ENCODE measurements at regions not wholly inside any gene's neighbourhood (a gene's known extent, or its start where the extent isn't known, plus 50 kb on each side); places are given as distances from the start of the nearest gene placed in this dataset.

- DNase-seq (no peak), ATAC-seq (ENCODE audit: insufficient read depth, low FRiP score) (no peak)
- 100% methylated on average over 1 of the region's 1 CpG for WGBS, 2 donors
- H3K4me1 ChIP-seq (ENCODE audit: control insufficient read depth in 5 of 5, insufficient read depth in 5 of 5, low read length in 5 of 5): no peaks in the 10 kb centered on the region
- no peaks in the 10 kb centered on the region for H3K27me3 ChIP-seq (ENCODE audit: control insufficient read depth in 3 of 3, insufficient read depth in 3 of 3, low read length in 2 of 3)
- H3K9me3 ChIP-seq (ENCODE audit: control insufficient read depth in 4 of 4, insufficient read depth in 3 of 4, low read length in 3 of 4): peaks cover 0 to 7% (median 5%) of the 10 kb centered on the region in 4 donors
- no peaks in the 10 kb centered on the region for H3K36me3 ChIP-seq (ENCODE audit: control insufficient read depth in 4 of 4, insufficient read depth in 4 of 4, low read length in 4 of 4)
- TF ChIP-seq CTCF (IDR thresholded peaks at IDR 0.05; ENCODE audit: control extremely low read depth, extremely low read depth): no peak
- H3K4me3 ChIP-seq: no peak overlapping the region
- no peak overlapping the region for H3K27ac ChIP-seq (ENCODE audit: low read depth in 1 of 2, low read length in 1 of 2)
- H3K9ac ChIP-seq (ENCODE audit: insufficient read depth in 1 of 2, low read length in 2 of 2): no peak overlapping the region
These were observed 87.9 kb downstream of the ATP23 start for GRCh38 chr12:58029260-58029659.

- Histone ChIP-seq H3K9me3 (ENCODE audit: control insufficient read depth in 4 of 4, insufficient read depth in 3 of 4, low read length in 3 of 4) (peaks cover 0 to 13% (median 7%) of the 10 kb centered on the region in 4 donors), H3K9ac (ENCODE audit: insufficient read depth in 1 of 2, low read length in 2 of 2) (no peak overlapping the region), H3K4me1 (ENCODE audit: control insufficient read depth in 5 of 5, insufficient read depth in 5 of 5, low read length in 5 of 5) (no peaks in the 10 kb centered on the region), H3K4me3 (no peak overlapping the region), H3K27me3 (ENCODE audit: control insufficient read depth in 3 of 3, insufficient read depth in 3 of 3, low read length in 2 of 3) (no peaks in the 10 kb centered on the region), H3K36me3 (ENCODE audit: control insufficient read depth in 4 of 4, insufficient read depth in 4 of 4, low read length in 4 of 4) (no peaks in the 10 kb centered on the region), H3K27ac (ENCODE audit: low read depth in 1 of 2, low read length in 1 of 2) (no peak overlapping the region)
- no peak for TF ChIP-seq CTCF (IDR thresholded peaks at IDR 0.05; ENCODE audit: control extremely low read depth, extremely low read depth)
- ATAC-seq (ENCODE audit: insufficient read depth, low FRiP score) (no peak), DNase-seq (no peak)
- 87 to 94% methylated on average over 4 of the region's 4 CpGs for WGBS, 2 donors
These were observed 89.4 kb downstream of the ATP23 start for GRCh38 chr12:58030566-58031279.

GRCh38 chr12:58032156-58032555 is 90.8 kb downstream of the ATP23 start:
- Histone ChIP-seq H3K9me3 (ENCODE audit: control insufficient read depth in 4 of 4, insufficient read depth in 3 of 4, low read length in 3 of 4) (peaks cover 0 to 14% (median 7%) of the 10 kb centered on the region in 4 donors), H3K4me1 (ENCODE audit: control insufficient read depth in 5 of 5, insufficient read depth in 5 of 5, low read length in 5 of 5) (no peaks in the 10 kb centered on the region), H3K27me3 (ENCODE audit: control insufficient read depth in 3 of 3, insufficient read depth in 3 of 3, low read length in 2 of 3) (no peaks in the 10 kb centered on the region), H3K9ac (ENCODE audit: insufficient read depth in 1 of 2, low read length in 2 of 2) (no peak overlapping the region), H3K36me3 (ENCODE audit: control insufficient read depth in 4 of 4, insufficient read depth in 4 of 4, low read length in 4 of 4) (no peaks in the 10 kb centered on the region), H3K27ac (ENCODE audit: low read depth in 1 of 2, low read length in 1 of 2) (no peak overlapping the region), H3K4me3 (no peak overlapping the region)
- no peak for TF ChIP-seq CTCF (IDR thresholded peaks at IDR 0.05; ENCODE audit: control extremely low read depth, extremely low read depth)
- ATAC-seq (ENCODE audit: insufficient read depth, low FRiP score) (no peak), DNase-seq (no peak)
- 87 to 93% methylated on average over 3 of the region's 3 CpGs for whole genome bisulfite sequencing, 2 donors

GRCh38 chr12:58033831-58034230 is 92.5 kb downstream of the ATP23 start:
- no peaks in the 10 kb centered on the region for H3K36me3 ChIP-seq (ENCODE audit: control insufficient read depth in 4 of 4, insufficient read depth in 4 of 4, low read length in 4 of 4)
- no peaks in the 10 kb centered on the region for H3K27me3 ChIP-seq (ENCODE audit: control insufficient read depth in 3 of 3, insufficient read depth in 3 of 3, low read length in 2 of 3)
- H3K9ac ChIP-seq (ENCODE audit: insufficient read depth in 1 of 2, low read length in 2 of 2): no peak overlapping the region
- H3K4me1 ChIP-seq (ENCODE audit: control insufficient read depth in 5 of 5, insufficient read depth in 5 of 5, low read length in 5 of 5): no peaks in the 10 kb centered on the region
- no peak for TF ChIP-seq CTCF (IDR thresholded peaks at IDR 0.05; ENCODE audit: control extremely low read depth, extremely low read depth)
- peaks cover 0 to 14% (median 8%) of the 10 kb centered on the region in 4 donors for H3K9me3 ChIP-seq (ENCODE audit: control insufficient read depth in 4 of 4, insufficient read depth in 3 of 4, low read length in 3 of 4)
- DNase-seq: no peak
- ATAC-seq (ENCODE audit: insufficient read depth, low FRiP score): no peak
- H3K4me3 ChIP-seq: no peak overlapping the region
- no peak overlapping the region for H3K27ac ChIP-seq (ENCODE audit: low read depth in 1 of 2, low read length in 1 of 2)

Measured in lung (tissue), 11 donors.